ENCODE measurements at regions not wholly inside any gene's neighbourhood (a gene's known extent, or its start where the extent isn't known, plus 50 kb on each side); places are given as distances from the start of the nearest gene placed in this dataset.

- CTCF ChIA-PET: no interaction called here
- TF ChIP-seq FOXK1 (CRISPR knock-in tag; IDR thresholded peaks at IDR 0.05): no peak
- TF ChIP-seq CBFB (CRISPR knock-in tag; IDR thresholded peaks at IDR 0.05; ENCODE audit: low read depth): no peak
- TF ChIP-seq TCF7 (CRISPR knock-in tag; IDR thresholded peaks at IDR 0.05; ENCODE audit: low read depth): no peak
- no peak for TF ChIP-seq ETV6 (CRISPR knock-in tag; IDR thresholded peaks at IDR 0.05)
- no peak for TF ChIP-seq ZSCAN18 (CRISPR knock-in tag; IDR thresholded peaks at IDR 0.05)
- no peak for DNase-seq (ENCODE audit: low spot score)
Measured at GRCh38 chr4:124389591-124389990, 322.9 kb downstream of the ANKRD50 start.

GRCh38 chr4:124390861-124391260 lies 321.7 kb downstream of the ANKRD50 start:
- H3K27me3 Mint-ChIP-seq (ENCODE audit: low read depth): no peaks in the 10 kb centered on the region
- POLR2A ChIA-PET: no interaction called here
- TF ChIP-seq JAZF1 (CRISPR knock-in tag; IDR thresholded peaks at IDR 0.05) (no peak), CTCF (IDR thresholded peaks at IDR 0.05) (no peak), RELA (CRISPR knock-in tag; IDR thresholded peaks at IDR 0.05; ENCODE audit: borderline replicate concordance) (no peak), ZBTB43 (CRISPR knock-in tag; IDR thresholded peaks at IDR 0.05) (no peak), STAT6 (CRISPR knock-in tag; conservative IDR thresholded peaks at IDR 0.05; ENCODE audit: low read depth) (no peak), CBFB (CRISPR knock-in tag; IDR thresholded peaks at IDR 0.05; ENCODE audit: low read depth) (no peak), GRHL2 (CRISPR knock-in tag; IDR thresholded peaks at IDR 0.05; ENCODE audit: insufficient replicate concordance, severe bottlenecking) (no peak), USF2 (CRISPR knock-in tag; IDR thresholded peaks at IDR 0.05) (no peak), PRDM15 (CRISPR knock-in tag; IDR thresholded peaks at IDR 0.05) (no peak), ZNF532 (CRISPR knock-in tag; IDR thresholded peaks at IDR 0.05; ENCODE audit: borderline replicate concordance) (no peak), HMGA2 (CRISPR knock-in tag; IDR thresholded peaks at IDR 0.05) (no peak), MAX (CRISPR knock-in tag; IDR thresholded peaks at IDR 0.05) (no peak), PRRX2 (CRISPR knock-in tag; IDR thresholded peaks at IDR 0.05) (no peak)

More at GRCh38 chr4:124389591-124389990, 322.9 kb downstream of the ANKRD50 start:
- H3K9me3 Mint-ChIP-seq: no peaks in the 10 kb centered on the region
- no peaks in the 10 kb centered on the region for H3K36me3 Mint-ChIP-seq
- POLR2A ChIA-PET: no interaction called here
- H3K4me1 Mint-ChIP-seq: no peaks in the 10 kb centered on the region
- no peaks in the 10 kb centered on the region for H3K27me3 Mint-ChIP-seq (ENCODE audit: low read depth)
- no peak for ATAC-seq
- H3K27ac Mint-ChIP-seq: no peak overlapping the region
- no peak overlapping the region for H3K4me3 Mint-ChIP-seq

More at GRCh38 chr4:124390861-124391260, 321.7 kb downstream of the ANKRD50 start:
- ATAC-seq (no peak), DNase-seq (ENCODE audit: low spot score) (no peak)
- H3K9me3 Mint-ChIP-seq: no peaks in the 10 kb centered on the region
- no peaks in the 10 kb centered on the region for H3K36me3 Mint-ChIP-seq
- no peak overlapping the region for H3K4me3 Mint-ChIP-seq
- no peaks in the 10 kb centered on the region for H3K4me1 Mint-ChIP-seq
- CTCF ChIA-PET: no interaction called here
- no peak overlapping the region for H3K27ac Mint-ChIP-seq

Measured in WTC11 (cell line).